OCI-LY1 (cell line): ENCODE measurements at regions not wholly inside any gene's neighbourhood (a gene's known extent, or its start where the extent isn't known, plus 50 kb on each side); places are given as distances from the start of the nearest gene placed in this dataset.

Source experiments
- H2AFZ ChIP-seq: fragments of 200-600 bp; sonication (generic), shearing (Covaris generic); 2 replicates; pipeline ENCODE4 v1.6.0; 2014; ENCODE audit warnings: antibody characterized with exemption, mild to moderate bottlenecking, low read length
- H3F3A ChIP-seq: fragments of 200-600 bp; sonication (generic), shearing (Covaris generic); 2 replicates; pipeline ENCODE4 v1.6.0; 2014; ENCODE audit warnings: mild to moderate bottlenecking, antibody characterized with exemption, low read length, moderate library complexity; ENCODE audit not compliant: insufficient read depth
- H3K27ac ChIP-seq: fragments of 200-600 bp; sonication (generic); 2 replicates; pipeline ENCODE4 v1.5.1; 2014; ENCODE audit warnings: low read length, mixed run types, mild to moderate bottlenecking, low read depth; ENCODE audit not compliant: poor library complexity, severe bottlenecking
- H3K27me3 ChIP-seq: fragments of 200-600 bp; sonication (generic); 2 replicates; pipeline ENCODE4 v1.6.0; 2014; ENCODE audit warnings: antibody characterized with exemption, mild to moderate bottlenecking, low read length, moderate library complexity; ENCODE audit not compliant: insufficient read depth
- H3K36me3 ChIP-seq: fragments of 200-600 bp; sonication (generic); 2 replicates; pipeline ENCODE4 v1.6.1; 2014; ENCODE audit warnings: mild to moderate bottlenecking, antibody characterized with exemption, low read length, moderate library complexity, mixed read lengths; ENCODE audit not compliant: insufficient read depth
- H3K4me1 ChIP-seq: fragments of 200-600 bp; sonication (generic); 2 replicates; pipeline ENCODE4 v1.5.1; 2014; ENCODE audit warnings: mild to moderate bottlenecking, low read length, moderate library complexity; ENCODE audit not compliant: insufficient read depth, severe bottlenecking
- H3K4me2 ChIP-seq: fragments of 200-600 bp; sonication (generic), shearing (Covaris generic); 2 replicates; pipeline ENCODE4 v1.6.1; 2014; ENCODE audit warnings: low read length
- H3K4me3 ChIP-seq: fragments of 200-600 bp; sonication (generic); 2 replicates; pipeline ENCODE4 v1.5.1; 2014; ENCODE audit warnings: low read length, low read depth, mild to moderate bottlenecking, mixed read lengths; ENCODE audit not compliant: poor library complexity, severe bottlenecking
- H3K79me2 ChIP-seq: fragments of 200-600 bp; shearing (Covaris generic); 2 replicates; pipeline ENCODE4 v1.6.1; 2016; ENCODE audit warnings: mixed run types, low read length, mixed read lengths; ENCODE audit not compliant: insufficient read depth
- H3K9ac ChIP-seq: fragments of 200-600 bp; sonication (generic), shearing (Covaris generic); 2 replicates; pipeline ENCODE4 v1.6.1; 2014; ENCODE audit warnings: mild to moderate bottlenecking, low read length, mixed read lengths
- H3K9me2 ChIP-seq: fragments of 200-600 bp; sonication (generic), shearing (Covaris generic); 2 replicates; pipeline ENCODE4 v1.6.1; 2014; ENCODE audit warnings: low read depth, mild to moderate bottlenecking, low read length, mixed read lengths
- H3K9me3 ChIP-seq: fragments of 200-600 bp; shearing (Covaris generic); 2 replicates; pipeline ENCODE4 v1.6.1; 2014; ENCODE audit warnings: low read length, mixed read lengths
- H4K20me1 ChIP-seq: fragments of 200-600 bp; sonication (generic), shearing (Covaris generic); 2 replicates; pipeline ENCODE4 v1.6.0; 2016; ENCODE audit warnings: mild to moderate bottlenecking, low read length; ENCODE audit not compliant: insufficient read depth
- EZH2 ChIP-seq: fragments of 200-600 bp; sonication (generic), shearing (Covaris generic); IDR thresholded peaks from 2 replicates; pipeline ENCODE4 v1.8.0; 2017; ENCODE audit warnings: borderline replicate concordance, mixed run types, mild to moderate bottlenecking, antibody characterized with exemption, low read length, moderate library complexity, mixed read lengths
- TF ChIP-seq, protein P1 (sequence below): fragments of 200-600 bp; sonication (generic), shearing (Covaris generic); IDR thresholded peaks from 2 replicates; pipeline ENCODE4 v1.5.1; 2017; ENCODE audit warnings: mild to moderate bottlenecking, antibody characterized with exemption, low read length, moderate library complexity, mixed read lengths

DNA sequence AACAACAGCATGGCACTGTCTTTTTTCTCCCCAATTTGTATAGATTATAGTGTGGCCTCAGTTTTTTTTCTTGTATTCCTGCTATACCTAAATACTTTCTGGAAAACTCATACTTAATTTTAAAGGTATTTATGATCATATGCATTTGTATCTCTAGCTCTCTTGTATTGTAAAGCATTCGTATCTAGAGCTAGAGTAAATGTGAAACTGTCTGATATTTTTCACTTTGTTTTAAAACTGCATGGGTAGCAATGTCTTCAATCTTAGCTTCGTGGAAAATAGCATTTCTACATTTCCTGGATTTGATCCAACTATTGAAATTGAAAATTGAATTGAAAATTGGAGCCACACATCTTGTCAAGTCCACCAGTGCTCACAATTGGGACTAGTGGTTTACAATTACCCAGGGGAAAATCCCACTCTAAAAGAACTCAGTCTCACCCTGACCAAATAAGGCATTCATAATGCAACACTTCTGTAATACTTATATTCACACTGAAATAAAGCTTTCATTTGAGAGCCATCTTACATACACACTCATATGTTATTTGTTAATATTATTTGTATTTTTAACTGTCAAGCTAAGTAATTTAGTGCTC lies 51.3 kb upstream of the KLF6 start:
- no peaks in the 10 kb centered on the region for H3K9me3 ChIP-seq
- H3K27ac ChIP-seq: no peak overlapping the region
- H3K4me1 ChIP-seq: no peaks in the 10 kb centered on the region
- H3F3A ChIP-seq: no peaks in the 10 kb centered on the region
- no peak overlapping the region for H3K9ac ChIP-seq
- TF ChIP-seq, protein P1, sequence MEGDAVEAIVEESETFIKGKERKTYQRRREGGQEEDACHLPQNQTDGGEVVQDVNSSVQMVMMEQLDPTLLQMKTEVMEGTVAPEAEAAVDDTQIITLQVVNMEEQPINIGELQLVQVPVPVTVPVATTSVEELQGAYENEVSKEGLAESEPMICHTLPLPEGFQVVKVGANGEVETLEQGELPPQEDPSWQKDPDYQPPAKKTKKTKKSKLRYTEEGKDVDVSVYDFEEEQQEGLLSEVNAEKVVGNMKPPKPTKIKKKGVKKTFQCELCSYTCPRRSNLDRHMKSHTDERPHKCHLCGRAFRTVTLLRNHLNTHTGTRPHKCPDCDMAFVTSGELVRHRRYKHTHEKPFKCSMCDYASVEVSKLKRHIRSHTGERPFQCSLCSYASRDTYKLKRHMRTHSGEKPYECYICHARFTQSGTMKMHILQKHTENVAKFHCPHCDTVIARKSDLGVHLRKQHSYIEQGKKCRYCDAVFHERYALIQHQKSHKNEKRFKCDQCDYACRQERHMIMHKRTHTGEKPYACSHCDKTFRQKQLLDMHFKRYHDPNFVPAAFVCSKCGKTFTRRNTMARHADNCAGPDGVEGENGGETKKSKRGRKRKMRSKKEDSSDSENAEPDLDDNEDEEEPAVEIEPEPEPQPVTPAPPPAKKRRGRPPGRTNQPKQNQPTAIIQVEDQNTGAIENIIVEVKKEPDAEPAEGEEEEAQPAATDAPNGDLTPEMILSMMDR: no peak
- TF ChIP-seq EZH2: no peak
- no peaks in the 10 kb centered on the region for H3K79me2 ChIP-seq
- no peaks in the 10 kb centered on the region for H3K36me3 ChIP-seq
- H3K4me2 ChIP-seq: no peak overlapping the region
- no peaks in the 10 kb centered on the region for H4K20me1 ChIP-seq
- no peak overlapping the region for H3K4me3 ChIP-seq
- H3K27me3 ChIP-seq: peaks cover 4% of the 10 kb centered on the region; the same call in 1 of the 2 replicates
- no peak overlapping the region for H2AFZ ChIP-seq
- no peaks in the 10 kb centered on the region for H3K9me2 ChIP-seq

DNA sequence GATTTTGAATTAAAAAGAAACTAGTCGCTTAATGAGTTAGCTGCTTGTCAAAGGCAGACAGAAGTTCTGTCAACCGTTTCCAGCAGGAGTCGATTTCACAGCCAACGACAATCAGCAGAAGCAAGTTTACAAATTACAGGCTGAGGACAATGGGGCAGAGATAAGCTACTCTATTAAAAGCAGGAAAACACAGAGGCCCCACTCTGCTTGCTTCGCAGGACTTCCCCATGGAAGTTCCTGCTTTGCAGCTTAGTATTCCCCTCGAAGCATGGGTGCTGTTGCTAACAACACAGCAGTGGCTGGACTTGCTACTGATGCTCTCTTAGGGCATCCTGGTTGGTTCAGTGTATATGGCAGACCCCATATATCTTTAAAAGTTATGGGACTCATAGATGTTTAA lies 50.8 kb upstream of the KLF6 start:
- Histone ChIP-seq H4K20me1 (no peaks in the 10 kb centered on the region), H3K36me3 (no peaks in the 10 kb centered on the region), H3F3A (no peaks in the 10 kb centered on the region), H3K4me3 (no peak overlapping the region), H3K27me3 (peaks cover 4% of the 10 kb centered on the region; the same call in 1 of the 2 replicates), H3K4me2 (no peak overlapping the region), H3K9ac (no peak overlapping the region), H2AFZ (no peak overlapping the region), H3K79me2 (no peaks in the 10 kb centered on the region), H3K27ac (no peak overlapping the region), H3K4me1 (no peaks in the 10 kb centered on the region), H3K9me3 (no peaks in the 10 kb centered on the region), H3K9me2 (no peaks in the 10 kb centered on the region)
- TF ChIP-seq, protein P1: no peak
- TF ChIP-seq EZH2: no peak

DNA sequence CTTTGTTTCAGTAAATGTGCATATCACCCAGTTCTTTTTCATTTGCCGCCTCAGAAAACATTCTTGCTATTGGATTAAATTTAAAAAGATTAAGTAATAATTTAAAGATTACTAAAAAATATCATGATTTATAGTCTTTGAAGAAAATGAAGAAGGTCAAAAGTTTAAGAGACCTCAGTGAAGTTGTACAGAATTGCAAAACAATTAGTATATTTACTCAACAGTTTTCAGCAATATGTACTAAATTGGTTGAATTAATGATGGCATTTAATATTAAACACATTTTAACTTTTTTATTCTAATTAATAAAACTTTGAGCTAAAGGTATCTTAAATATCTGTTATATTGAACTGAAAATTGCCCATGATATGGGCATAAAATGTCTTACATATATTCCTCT lies 49.9 kb upstream of the KLF6 start:
- Histone ChIP-seq H2AFZ (no peak overlapping the region), H3K9me3 (no peaks in the 10 kb centered on the region), H3K79me2 (no peaks in the 10 kb centered on the region), H4K20me1 (no peaks in the 10 kb centered on the region), H3K9ac (no peak overlapping the region), H3K36me3 (no peaks in the 10 kb centered on the region), H3K9me2 (no peaks in the 10 kb centered on the region), H3F3A (no peaks in the 10 kb centered on the region), H3K4me1 (no peaks in the 10 kb centered on the region), H3K27ac (no peak overlapping the region), H3K4me2 (no peak overlapping the region), H3K27me3 (peaks cover 4% of the 10 kb centered on the region; the same call in 1 of the 2 replicates), H3K4me3 (no peak overlapping the region)
- TF ChIP-seq, protein P1: no peak
- TF ChIP-seq EZH2: no peak
